Neuronal stem cell (in vitro differentiated cells): ENCODE measurements at regions not wholly inside any gene's neighbourhood (a gene's known extent, or its start where the extent isn't known, plus 50 kb on each side); places are given as distances from the start of the nearest gene placed in this dataset.
A peak's percentile ranks its signal among the peaks of the same experiment; 100 is the strongest.

Experiments used
- DNase-seq: peaks from one replicate; pipeline ENCODE4 v3.0.0-alpha.2; 2013; ENCODE audit warnings: low spot score
- H2AFZ ChIP-seq: one replicate; pipeline ENCODE4 v1.6.1; 2013; ENCODE audit warnings: mild to moderate bottlenecking, low read length, inconsistent platforms
- H2AK5ac ChIP-seq: 2 replicates; pipeline ENCODE4 v1.6.1; 2013; ENCODE audit warnings: low read depth, mild to moderate bottlenecking, inconsistent platforms, low read length, moderate library complexity, mixed read lengths
- H2BK120ac ChIP-seq: 2 replicates; pipeline ENCODE4 v1.6.1; 2013; ENCODE audit warnings: low read depth, mild to moderate bottlenecking, inconsistent platforms, low read length, moderate library complexity, mixed read lengths
- H2BK12ac ChIP-seq: one replicate; pipeline ENCODE4 v1.6.1; 2013; ENCODE audit warnings: low read length, inconsistent platforms
- H2BK15ac ChIP-seq: 2 replicates; pipeline ENCODE4 v1.6.1; 2013; ENCODE audit warnings: mild to moderate bottlenecking, low read length, inconsistent platforms, mixed read lengths
- H2BK5ac ChIP-seq: one replicate; pipeline ENCODE4 v1.6.1; 2013; ENCODE audit warnings: inconsistent platforms, mild to moderate bottlenecking, low read length, moderate library complexity
- H3K14ac ChIP-seq: one replicate; pipeline ENCODE4 v1.6.1; 2013; ENCODE audit warnings: low read length, inconsistent platforms
- H3K18ac ChIP-seq: 2 replicates; pipeline ENCODE4 v1.6.1; 2013; ENCODE audit warnings: low read length, inconsistent platforms
- H3K23ac ChIP-seq: 2 replicates; pipeline ENCODE4 v1.6.1; 2013; ENCODE audit warnings: low read depth, mild to moderate bottlenecking, mixed read lengths, low read length, inconsistent platforms; ENCODE audit not compliant: poor library complexity
- H3K27ac ChIP-seq: replicated peaks from 3 replicates; pipeline ENCODE4 v1.5.1; 2013; ENCODE audit warnings: low read length, inconsistent platforms
- H3K27me3 ChIP-seq, 3 experiments: 2 replicates each; pipeline ENCODE4 v1.6.1; 2013; ENCODE audit warnings: low read length in 3 of 3, mild to moderate bottlenecking in 2 of 3, inconsistent platforms in 1 of 3, low read depth in 1 of 3, mixed read lengths in 1 of 3, moderate library complexity in 1 of 3; ENCODE audit not compliant: control insufficient read depth in 3 of 3, insufficient read depth in 3 of 3
- H3K36me3 ChIP-seq, 2 donors: replicated peaks in 1 of 2; 2 replicates each; pipeline ENCODE4 v1.6.1; 2013; ENCODE audit warnings: low read length in 2 of 2; ENCODE audit not compliant: control insufficient read depth in 2 of 2, insufficient read depth in 2 of 2
- H3K4ac ChIP-seq: 2 replicates; pipeline ENCODE4 v1.6.1; 2013; ENCODE audit warnings: inconsistent platforms, mild to moderate bottlenecking, low read length, moderate library complexity
- H3K4me1 ChIP-seq, 2 donors: 1 replicate in 1 of 2; 2 replicates in 1 of 2; pipeline ENCODE4 v1.6.1; 2013; ENCODE audit warnings: low read length in 2 of 2, low read depth in 1 of 2; ENCODE audit not compliant: control insufficient read depth in 2 of 2, insufficient read depth in 1 of 2
- H3K4me2 ChIP-seq: one replicate; pipeline ENCODE4 v1.6.1; 2013; ENCODE audit warnings: mild to moderate bottlenecking, low read length, inconsistent platforms; ENCODE audit not compliant: insufficient read depth, poor library complexity, severe bottlenecking
- H3K4me3 ChIP-seq, 2 donors: 2 replicates each; pipeline ENCODE4 v1.5.1; 2013; ENCODE audit warnings: low read length in 2 of 2, mild to moderate bottlenecking in 2 of 2, inconsistent platforms in 1 of 2, moderate library complexity in 1 of 2
- H3K79me1 ChIP-seq: one replicate; pipeline ENCODE4 v1.6.1; 2013; ENCODE audit warnings: low read depth, mild to moderate bottlenecking, inconsistent platforms, low read length, moderate library complexity
- H3K9ac ChIP-seq: one replicate; pipeline ENCODE4 v1.6.1; 2013; ENCODE audit warnings: mild to moderate bottlenecking, low read depth, low read length, inconsistent platforms; ENCODE audit not compliant: poor library complexity
- H3K9me3 ChIP-seq, 2 donors: replicated peaks in 1 of 2; 2 replicates each; pipeline versions ENCODE3 to v1.6.1; 2013; ENCODE audit warnings: low read length in 2 of 2, mild to moderate bottlenecking in 2 of 2, inconsistent platforms in 1 of 2, low read depth in 1 of 2, mixed read lengths in 1 of 2, moderate library complexity in 1 of 2; ENCODE audit not compliant: control insufficient read depth in 2 of 2, insufficient read depth in 1 of 2
- H4K8ac ChIP-seq: one replicate; pipeline ENCODE4 v1.6.1; 2013; ENCODE audit warnings: low read depth, mild to moderate bottlenecking, inconsistent platforms, low read length, moderate library complexity
- H4K91ac ChIP-seq: one replicate; pipeline ENCODE4 v1.6.1; 2013; ENCODE audit warnings: low read length, low read depth, mild to moderate bottlenecking, inconsistent platforms; ENCODE audit not compliant: poor library complexity
- WGBS, 2 donors: extraction: QIAGEN DNeasy Blood & Tissue Kit; methylation state at CpG; one replicate each; pipeline ENCODE4 v1.1.7; 2013; ENCODE audit warnings: missing lambda C conversion rate in 2 of 2, mixed read lengths in 1 of 2; ENCODE audit not compliant: insufficient read length in 2 of 2, insufficient replicate concordance in 1 of 2; ENCODE audit errors: extremely low coverage in 2 of 2; 5-methylcytosine and 5-hydroxymethylcytosine counted together

- no CpG with 5 or more reads among the region's 6 CpGs for WGBS, 2 donors
- Histone ChIP-seq H2AK5ac (no peak overlapping the region), H4K8ac (no peak overlapping the region), H3K27me3 (no peaks in the 10 kb centered on the region), H3K79me1 (no peaks in the 10 kb centered on the region), H3K9me3 (no peaks in the 10 kb centered on the region), H3K27ac (no peak overlapping the region), H2AFZ (no peak overlapping the region), H3K4me1 (no peaks in the 10 kb centered on the region), H3K4ac (no peak overlapping the region), H3K14ac (no peak overlapping the region), H3K18ac (peak overlapping the region; percentile 5), H4K91ac (no peak overlapping the region), H2BK12ac (no peak overlapping the region), H3K23ac (no peak overlapping the region), H2BK15ac (no peak overlapping the region), H3K4me3 (no peak overlapping the region), H3K9ac (no peak overlapping the region), H2BK120ac (no peak overlapping the region), H3K36me3 (no peaks in the 10 kb centered on the region), H2BK5ac (no peak overlapping the region), H3K4me2 (no peak overlapping the region)
- no peak for DNase-seq
These were observed 417.5 kb downstream of the NUP35 start for GRCh38 chr2:183541766-183542165.

- Histone ChIP-seq H3K27ac (no peak overlapping the region), H3K4me2 (no peak overlapping the region), H3K4me3 (no peak overlapping the region), H4K91ac (no peak overlapping the region), H3K27me3 (no peaks in the 10 kb centered on the region), H3K4ac (no peak overlapping the region), H3K4me1 (no peaks in the 10 kb centered on the region), H3K23ac (no peak overlapping the region), H3K9ac (no peak overlapping the region), H3K36me3 (no peaks in the 10 kb centered on the region), H2BK120ac (no peak overlapping the region), H2AFZ (no peak overlapping the region), H2BK15ac (no peak overlapping the region), H3K18ac (no peak overlapping the region), H3K14ac (no peak overlapping the region), H2BK5ac (no peak overlapping the region), H2BK12ac (no peak overlapping the region), H2AK5ac (no peak overlapping the region), H3K9me3 (no peaks in the 10 kb centered on the region), H4K8ac (no peak overlapping the region), H3K79me1 (no peaks in the 10 kb centered on the region)
- WGBS, 2 donors: no CpG with 5 or more reads among the region's 3 CpGs
- DNase-seq: no peak
These were observed 418.4 kb downstream of the NUP35 start for GRCh38 chr2:183542606-183543005.

DNA sequence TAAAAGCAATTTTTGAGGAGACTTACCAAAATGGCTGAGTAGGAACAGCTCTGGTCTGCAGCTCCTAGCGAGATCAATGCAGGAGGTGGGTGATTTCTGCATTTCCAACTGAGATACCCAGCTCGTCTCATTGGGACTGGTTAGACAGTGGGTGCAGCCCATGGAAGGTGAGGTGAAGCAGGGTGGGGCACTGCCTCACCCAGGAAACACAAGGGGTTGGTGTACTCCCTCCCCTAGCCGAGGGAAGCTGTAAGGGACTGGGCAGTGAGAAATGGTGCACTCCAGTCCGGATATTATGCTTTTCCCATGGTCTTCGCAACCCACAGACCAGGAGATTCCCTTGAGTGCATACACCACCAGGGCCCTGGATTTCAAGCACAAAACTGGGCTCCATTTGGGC lies 419.0 kb downstream of the NUP35 start:
- H3K36me3 ChIP-seq: no peaks in the 10 kb centered on the region

DNA sequence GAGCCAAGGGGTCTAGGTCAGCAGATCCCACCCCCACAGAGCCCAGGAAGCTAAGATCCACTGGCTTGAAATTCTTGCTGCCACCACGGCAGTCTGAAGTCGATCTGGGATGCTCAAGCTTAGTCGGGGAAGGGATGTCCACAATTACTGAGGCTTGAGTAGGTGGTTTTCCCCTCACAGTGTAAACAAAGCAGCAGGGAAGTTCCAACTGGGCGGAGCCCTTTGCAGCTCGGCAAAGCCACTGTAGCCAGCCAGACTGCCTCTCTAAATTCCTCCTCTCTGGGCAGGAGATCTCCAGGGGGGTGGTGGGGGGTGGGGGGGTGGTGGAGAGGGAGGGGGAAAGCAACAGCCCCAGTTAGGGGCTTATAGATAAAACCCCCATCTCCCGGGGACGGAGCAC lies 419.5 kb downstream of the NUP35 start:
- H2AFZ ChIP-seq: peak overlapping the region; percentile 72
- DNase-seq: no peak
- no peak overlapping the region for H2BK120ac ChIP-seq
- no peak overlapping the region for H2BK15ac ChIP-seq
- no peaks in the 10 kb centered on the region for H3K36me3 ChIP-seq
- H3K4me3 ChIP-seq: no peak overlapping the region
- H4K91ac ChIP-seq: no peak overlapping the region
- no CpG with 5 or more reads among the region's 7 CpGs for WGBS, 2 donors
- H3K18ac ChIP-seq: no peak overlapping the region
- no peaks in the 10 kb centered on the region for H3K4me1 ChIP-seq
- H3K9me3 ChIP-seq: no peaks in the 10 kb centered on the region
- no peak overlapping the region for H3K14ac ChIP-seq
- H3K27me3 ChIP-seq: no peaks in the 10 kb centered on the region
- no peak overlapping the region for H3K23ac ChIP-seq
- no peak overlapping the region for H2BK5ac ChIP-seq
- H4K8ac ChIP-seq: no peak overlapping the region
- no peak overlapping the region for H3K4ac ChIP-seq
- H3K9ac ChIP-seq: no peak overlapping the region
- no peaks in the 10 kb centered on the region for H3K79me1 ChIP-seq
- H3K27ac ChIP-seq: no peak overlapping the region
- H2AK5ac ChIP-seq: no peak overlapping the region
- H2BK12ac ChIP-seq: no peak overlapping the region
- H3K4me2 ChIP-seq: no peak overlapping the region

More for the DNA sequence above, 419.0 kb downstream of the NUP35 start:
- Histone ChIP-seq H4K91ac (no peak overlapping the region), H3K14ac (no peak overlapping the region), H3K4me2 (no peak overlapping the region), H3K9ac (no peak overlapping the region), H3K27ac (no peak overlapping the region), H2BK12ac (no peak overlapping the region), H3K4me3 (no peak overlapping the region), H4K8ac (no peak overlapping the region), H2AFZ (peak overlapping the region; percentile 72), H3K23ac (no peak overlapping the region), H2BK15ac (no peak overlapping the region), H3K18ac (no peak overlapping the region), H3K4ac (no peak overlapping the region), H3K79me1 (no peaks in the 10 kb centered on the region), H3K27me3 (no peaks in the 10 kb centered on the region), H3K4me1 (no peaks in the 10 kb centered on the region), H2BK5ac (no peak overlapping the region), H2BK120ac (no peak overlapping the region), H2AK5ac (no peak overlapping the region), H3K9me3 (no peaks in the 10 kb centered on the region)
- no peak for DNase-seq
- no CpG with 5 or more reads among the region's 5 CpGs for WGBS, 2 donors
